Glomerular visceral epithelial cell (primary cell): ENCODE measurements at regions not wholly inside any gene's neighbourhood (a gene's known extent, or its start where the extent isn't known, plus 50 kb on each side); places are given as distances from the start of the nearest gene placed in this dataset.

ENCODE experiments used
- DNase-seq: peaks from one replicate; pipeline ENCODE4 v3.0.0-alpha.2; 2016; ENCODE audit errors: extremely low spot score

DNA sequence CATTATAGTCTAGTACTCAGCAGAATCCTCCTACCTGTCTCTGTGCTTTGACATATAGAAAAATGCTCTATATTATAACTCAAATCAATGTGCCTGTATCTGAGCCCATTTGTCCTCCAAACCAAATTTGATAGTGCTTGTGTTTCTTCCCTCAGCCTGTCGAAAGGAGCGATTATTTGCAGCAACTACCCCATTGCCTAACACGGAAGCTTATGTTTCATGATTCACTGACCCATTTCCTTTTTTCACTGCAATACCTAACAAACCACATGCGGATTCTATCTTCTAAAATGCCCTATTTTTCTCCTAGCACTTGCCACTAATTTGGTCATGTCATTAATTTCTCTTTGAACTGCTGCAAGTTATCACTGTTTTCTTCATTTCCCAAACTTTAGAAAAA, 1220.6 kb upstream of the CADM2 start:
- DNase-seq, result no peak

- no peak for DNase-seq
Measured at GRCh38 chr3:83740504-83740903, 1218.3 kb upstream of the CADM2 start.

GRCh38 chr3:83765956-83766355, 1192.8 kb upstream of the CADM2 start:
- DNase-seq, result no peak

- no peak for DNase-seq
Measured at GRCh38 chr3:83769791-83770663, 1188.8 kb upstream of the CADM2 start.

DNA sequence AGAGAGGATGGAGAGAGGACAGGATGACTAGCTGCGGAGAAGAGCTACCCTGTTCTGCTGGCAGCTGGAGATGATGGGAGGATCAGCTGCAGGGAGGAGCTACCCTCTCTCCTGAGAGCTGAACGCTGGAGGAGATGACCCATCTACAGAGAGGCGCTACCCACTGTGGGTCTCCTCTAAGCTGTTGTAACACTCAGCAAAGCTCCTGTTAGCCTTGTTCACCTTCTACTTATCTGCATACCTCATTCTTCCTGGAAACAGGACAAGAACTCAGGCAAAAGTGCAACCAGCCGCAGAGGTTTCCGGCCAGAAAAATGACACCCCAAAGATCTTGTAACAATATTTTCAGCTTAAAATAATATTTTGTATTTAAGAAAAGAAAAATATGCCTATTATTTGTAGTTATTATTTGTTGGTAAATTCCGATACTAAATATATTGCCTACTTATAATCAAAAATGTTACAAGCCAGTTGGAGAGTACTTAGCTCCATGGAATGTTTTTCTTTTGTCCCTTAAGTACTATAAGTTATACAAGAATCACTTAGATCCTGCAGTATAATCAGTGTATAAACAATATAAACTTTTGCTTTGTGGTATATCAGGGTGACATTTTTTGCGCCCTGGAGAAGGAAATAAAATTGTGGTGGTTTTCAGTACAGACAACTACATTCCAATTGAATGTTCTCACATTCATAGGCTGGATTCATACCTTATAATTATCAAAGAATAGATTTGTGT, 1188.0 kb upstream of the CADM2 start:
- DNase-seq, result no peak

DNA sequence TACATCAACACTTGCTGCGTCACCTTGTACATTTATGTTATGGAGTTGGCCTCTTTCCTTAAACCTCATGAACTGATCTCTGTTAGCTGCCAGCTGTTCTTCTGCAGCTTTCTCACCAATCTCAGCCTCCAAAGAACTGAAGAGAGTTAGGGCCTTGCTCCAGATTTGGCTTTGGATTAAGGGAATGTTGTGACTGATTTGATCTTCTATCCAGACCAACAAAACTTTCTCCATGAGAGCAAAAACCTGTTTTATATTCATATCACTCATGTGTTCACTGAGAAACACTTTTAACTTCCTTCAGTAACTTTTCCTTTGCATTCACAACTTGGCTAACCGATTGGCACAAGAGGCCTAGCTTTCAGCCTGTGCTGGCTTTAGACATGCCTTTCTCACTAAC, 1156.0 kb upstream of the CADM2 start:
- no peak for DNase-seq

DNA sequence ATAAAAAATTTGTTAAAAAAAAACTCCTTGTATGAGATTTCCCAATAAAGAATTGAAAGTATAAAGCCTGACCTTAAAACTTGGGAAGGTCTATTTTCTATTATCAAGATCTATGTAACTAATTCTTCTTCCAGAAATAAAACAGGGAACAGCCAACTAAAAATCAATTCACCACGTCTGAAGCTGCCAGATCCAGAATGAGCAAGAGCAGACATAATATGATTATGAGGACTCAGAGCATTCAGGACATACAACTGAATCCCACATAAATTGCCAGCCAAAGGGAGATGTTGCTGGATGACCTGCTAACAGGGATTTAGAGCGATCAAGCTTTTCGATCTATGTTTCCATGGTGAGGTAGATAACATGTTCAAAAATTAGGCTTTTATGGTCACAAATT, 1151.3 kb upstream of the CADM2 start:
- DNase-seq, result no peak

- no peak for DNase-seq
Measured at GRCh38 chr3:83813176-83813575, 1145.6 kb upstream of the CADM2 start.

- no peak for DNase-seq
Measured at GRCh38 chr3:83816653-83817052, 1142.1 kb upstream of the CADM2 start.

- DNase-seq, result no peak
Measured at GRCh38 chr3:83821506-83821905, 1137.3 kb upstream of the CADM2 start.

DNA sequence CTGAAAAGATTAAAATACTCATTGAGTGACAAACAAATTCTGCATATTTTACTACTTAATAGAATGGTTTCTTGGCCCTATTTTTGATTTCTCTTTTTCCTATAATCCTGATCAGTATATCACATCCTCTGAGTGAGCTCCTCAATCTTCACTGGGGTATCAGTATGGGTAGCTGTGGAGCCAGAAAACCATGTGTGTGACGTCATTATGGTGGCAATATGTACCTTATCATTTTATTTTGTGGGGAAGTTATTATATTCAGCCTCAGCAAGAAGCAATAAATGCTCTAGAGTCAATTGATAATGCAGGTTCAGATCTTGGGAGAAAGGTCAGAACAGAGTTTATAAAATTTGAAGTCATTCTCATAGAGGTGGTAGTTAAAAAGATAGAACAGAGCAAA, 1135.7 kb upstream of the CADM2 start:
- no peak for DNase-seq

DNA sequence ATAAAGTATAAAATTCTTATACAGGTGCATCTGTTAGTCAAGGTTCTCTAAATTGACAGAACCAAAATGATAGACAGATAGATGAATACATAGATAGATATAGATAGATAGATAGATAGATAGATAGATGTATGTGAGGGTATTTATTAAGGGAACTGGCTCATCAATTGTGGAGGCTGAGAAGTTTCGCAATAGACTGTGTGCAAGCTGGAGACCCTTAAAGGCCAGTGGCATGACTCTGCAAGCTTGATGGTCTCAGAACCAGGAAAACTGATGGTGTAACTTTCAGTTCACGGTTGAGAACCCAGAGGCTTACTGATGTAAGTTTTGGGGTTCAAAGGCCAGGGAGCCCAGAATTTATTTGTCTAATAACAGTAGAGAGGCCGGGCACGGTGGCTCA, 1123.7 kb upstream of the CADM2 start:
- DNase-seq, result no peak

DNA sequence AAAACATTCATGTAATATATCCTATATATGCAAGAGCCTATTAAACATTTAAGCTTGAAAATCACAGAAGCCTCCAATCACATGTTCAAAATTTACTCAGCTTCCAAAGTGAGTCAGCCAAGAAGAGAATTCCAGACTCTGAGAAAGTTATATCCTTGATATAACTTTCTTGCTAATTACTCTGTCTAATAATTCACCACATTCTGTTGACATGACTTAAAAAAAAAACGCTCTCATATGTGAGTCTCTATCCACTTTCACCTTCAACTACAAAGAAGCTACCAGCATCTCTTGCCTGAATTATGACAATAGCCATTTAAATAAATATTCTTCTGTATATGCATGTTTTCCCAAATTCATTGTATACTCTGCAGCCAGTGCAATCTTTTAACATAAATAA, 1116.3 kb upstream of the CADM2 start:
- peak; percentile 34 for DNase-seq

- DNase-seq, result peak; percentile 81
Measured at GRCh38 chr3:83843716-83844115, 1115.1 kb upstream of the CADM2 start.

GRCh38 chr3:83849106-83849730, 1109.6 kb upstream of the CADM2 start:
- peak; percentile 37 for DNase-seq

DNA sequence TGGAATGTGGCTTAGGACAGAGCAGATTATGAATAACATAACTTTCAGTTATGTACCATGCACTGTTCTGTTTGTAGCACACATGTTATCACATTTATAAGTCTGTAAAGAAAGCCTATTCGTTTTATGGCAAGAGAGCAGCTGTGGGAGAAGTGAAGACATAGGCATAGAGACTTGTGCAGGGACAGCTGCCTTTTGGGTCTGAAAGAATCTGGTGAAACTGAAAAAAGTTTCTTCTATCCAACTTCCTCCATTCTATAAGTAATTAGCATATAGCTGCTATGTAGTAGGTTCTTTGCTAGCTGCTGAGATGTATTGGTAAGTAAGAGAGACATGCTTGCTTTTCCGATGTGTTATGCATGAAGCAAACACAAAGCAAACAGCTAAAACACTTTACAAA, 1095.4 kb upstream of the CADM2 start:
- no peak for DNase-seq

DNA sequence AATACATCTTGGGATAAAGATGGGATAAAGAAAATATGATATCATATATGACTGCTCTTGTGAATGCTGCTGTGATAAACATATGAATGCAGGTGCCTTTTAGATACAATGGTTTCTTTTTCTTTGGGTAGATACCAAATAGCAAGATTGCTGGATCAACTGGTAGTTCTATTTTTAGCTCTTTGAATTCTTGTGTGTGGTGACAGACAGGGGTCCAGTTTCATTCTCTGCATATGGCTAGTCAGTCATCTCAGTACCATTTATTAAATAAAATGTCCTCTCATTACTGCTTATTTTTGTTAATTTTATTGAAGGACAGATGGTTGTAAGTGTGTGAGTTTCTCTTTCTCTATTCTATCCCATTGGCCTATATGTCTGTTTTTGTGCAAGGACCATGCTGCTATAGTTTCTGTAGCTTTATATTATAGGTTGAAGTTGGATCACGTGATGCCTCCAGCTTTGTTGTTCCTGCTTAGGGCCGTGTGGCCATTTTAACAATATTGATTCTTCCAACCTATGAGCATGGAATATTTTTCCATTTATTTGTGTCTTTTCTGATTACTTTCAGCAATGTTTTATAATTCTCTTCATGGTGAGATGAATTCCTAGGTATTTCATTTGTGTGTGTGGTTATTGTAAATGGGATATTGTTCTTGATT, 1089.8 kb upstream of the CADM2 start:
- DNase-seq, result no peak

- no peak for DNase-seq
Measured at GRCh38 chr3:83873550-83873949, 1085.2 kb upstream of the CADM2 start.

DNA sequence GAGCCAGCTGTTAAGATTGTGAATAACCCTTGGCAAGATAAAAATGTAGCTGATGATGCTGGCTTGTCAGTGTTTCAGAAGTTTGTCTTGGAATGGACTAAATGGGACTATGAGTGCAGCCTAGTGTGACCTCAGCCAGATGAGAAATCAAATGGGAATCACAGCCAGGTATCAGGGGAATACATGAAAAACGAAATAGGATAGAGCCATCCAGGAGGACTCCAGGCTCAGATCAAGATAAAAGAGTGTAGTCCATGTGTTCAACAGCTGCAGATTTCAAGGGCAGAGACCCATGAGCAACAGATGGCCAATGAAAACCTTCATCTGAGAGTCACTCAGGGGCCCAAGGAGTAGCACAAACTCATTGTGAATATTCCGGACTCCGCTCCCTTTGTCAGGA, 1080.9 kb upstream of the CADM2 start:
- no peak for DNase-seq

GRCh38 chr3:83882701-83883100, 1076.1 kb upstream of the CADM2 start:
- DNase-seq, result no peak

- DNase-seq, result no peak
Measured at GRCh38 chr3:83890039-83890762, 1068.6 kb upstream of the CADM2 start.

DNA sequence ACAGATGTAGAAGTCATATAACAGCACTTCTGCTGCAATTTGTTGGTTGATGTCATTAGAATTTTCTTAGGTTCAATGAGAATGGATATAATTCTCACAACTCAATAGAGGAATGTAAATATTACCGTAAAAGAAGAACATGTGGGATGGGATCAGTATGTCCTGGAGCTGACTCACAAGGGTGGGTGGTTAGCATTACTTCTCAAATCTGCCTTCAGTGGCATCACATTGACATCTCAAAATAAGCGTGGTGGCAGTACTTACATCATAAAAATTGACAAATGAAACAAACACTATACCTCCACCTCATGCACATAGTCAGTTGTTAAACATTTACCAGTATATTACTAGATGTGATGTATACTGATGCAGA, 1068.0 kb upstream of the CADM2 start:
- DNase-seq, result no peak
